HG02763 (cell line): ENCODE measurements at regions not wholly inside any gene's neighbourhood (a gene's known extent, or its start where the extent isn't known, plus 50 kb on each side); places are given as distances from the start of the nearest gene placed in this dataset.
"Not testable (repeated sequence)": the region's sequence is repeated elsewhere in the genome, so short reads cannot be mapped to it uniquely, and the experiment has no call there.

Experiments used
- ATAC-seq: cut with Tn5 transposase; IDR thresholded peaks from one replicate; pipeline ENCODE4 v1.9.1; 2021; ENCODE audit warnings: mild to moderate bottlenecking, moderate library complexity; ENCODE audit not compliant: unreplicated experiment

DNA sequence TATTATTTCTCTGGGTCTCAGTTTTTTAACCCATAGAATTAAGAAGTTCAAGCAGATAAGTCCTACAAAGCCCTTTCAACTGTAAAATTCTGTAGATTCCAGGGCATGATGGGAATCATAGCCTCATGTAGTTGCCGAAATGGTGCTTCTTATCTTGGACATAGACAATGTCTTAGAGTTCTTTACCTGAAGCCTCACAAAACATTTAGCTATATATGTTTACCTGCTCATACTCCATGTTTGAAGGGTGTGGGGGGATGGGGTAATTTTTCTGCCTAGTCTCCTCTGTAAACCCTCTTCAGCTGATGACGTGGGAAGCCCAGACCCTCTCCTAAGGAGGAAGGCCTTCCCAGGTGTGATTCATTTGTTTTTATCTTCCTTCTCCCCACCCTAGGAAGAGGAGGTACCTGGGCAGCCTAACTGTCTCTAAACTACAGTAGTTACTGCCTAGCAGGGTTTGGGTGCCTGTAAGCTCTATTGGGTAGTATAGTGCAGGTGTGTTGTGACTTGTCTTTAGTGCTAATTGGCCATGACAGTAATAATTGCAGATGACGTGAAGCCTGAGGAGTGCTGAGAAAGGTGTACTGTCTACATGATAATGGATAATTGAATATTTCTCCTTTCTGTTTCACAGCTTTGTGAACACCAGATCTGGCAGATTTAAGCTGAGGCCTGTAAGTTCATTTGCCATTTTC, 230.8 kb downstream of the TFAP2B start:
- ATAC-seq, result no peak

DNA sequence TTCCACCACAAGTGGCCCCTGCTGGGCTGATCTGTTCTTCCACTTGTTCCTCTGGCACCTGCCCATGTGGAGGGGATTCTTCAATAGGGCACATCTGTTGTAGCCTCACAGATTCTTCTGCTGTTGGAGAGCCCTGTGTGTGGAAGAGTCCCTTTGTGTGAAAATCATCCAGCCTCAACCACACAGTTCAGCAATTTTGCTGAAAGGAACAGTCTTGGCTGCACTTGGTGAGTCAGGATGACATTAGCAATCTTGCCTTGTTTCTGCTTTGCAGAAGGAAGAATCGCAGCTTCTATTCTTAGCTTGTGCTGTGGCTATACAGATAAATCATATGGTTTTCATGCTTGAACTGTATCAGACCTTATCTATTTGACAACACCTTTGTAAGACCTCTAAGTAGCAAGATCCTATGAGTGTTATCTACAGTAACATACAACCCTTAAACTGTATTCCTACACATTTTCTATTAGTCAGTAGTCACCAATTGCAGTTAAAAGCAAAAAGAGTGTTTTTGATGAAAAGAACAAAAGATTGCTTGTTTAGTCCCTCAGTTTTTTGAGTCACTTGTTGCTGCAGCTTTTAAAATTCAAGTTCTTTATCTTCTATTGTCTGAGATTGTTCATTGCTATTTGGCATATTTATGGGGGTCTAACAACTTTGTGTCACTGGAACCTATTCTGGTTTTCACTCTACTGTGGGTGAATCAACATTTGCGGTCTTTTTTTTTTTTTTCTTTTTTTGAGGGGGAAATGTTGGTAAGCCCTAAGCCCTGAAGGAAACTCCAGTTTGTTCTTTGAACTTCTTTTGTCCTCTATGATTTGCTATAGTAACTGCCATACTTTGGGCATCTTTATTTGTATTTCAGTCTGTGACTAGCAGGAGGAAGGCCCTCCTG, 231.6 kb downstream of the TFAP2B start:
- ATAC-seq, result no peak

DNA sequence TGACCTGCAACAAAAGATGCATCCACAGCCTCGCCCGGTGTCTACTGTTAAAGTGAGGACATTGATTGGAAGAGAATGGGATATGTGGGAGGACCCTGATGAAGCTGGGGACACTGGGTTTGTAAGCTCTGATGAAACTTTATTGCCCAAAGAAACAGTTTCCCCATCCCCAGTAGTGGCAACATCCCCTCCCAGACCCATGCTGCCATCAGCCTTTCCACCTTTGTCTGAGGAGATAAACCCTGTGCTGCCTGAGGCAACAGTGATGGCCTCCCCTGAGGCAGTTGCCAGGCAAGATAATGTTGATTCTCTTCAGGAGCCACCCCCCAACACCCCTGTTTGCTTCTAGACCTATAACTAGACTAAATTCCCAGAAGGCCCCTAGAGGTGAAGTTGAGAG, 234.0 kb downstream of the TFAP2B start:
- ATAC-seq, result not testable (repeated sequence)

DNA sequence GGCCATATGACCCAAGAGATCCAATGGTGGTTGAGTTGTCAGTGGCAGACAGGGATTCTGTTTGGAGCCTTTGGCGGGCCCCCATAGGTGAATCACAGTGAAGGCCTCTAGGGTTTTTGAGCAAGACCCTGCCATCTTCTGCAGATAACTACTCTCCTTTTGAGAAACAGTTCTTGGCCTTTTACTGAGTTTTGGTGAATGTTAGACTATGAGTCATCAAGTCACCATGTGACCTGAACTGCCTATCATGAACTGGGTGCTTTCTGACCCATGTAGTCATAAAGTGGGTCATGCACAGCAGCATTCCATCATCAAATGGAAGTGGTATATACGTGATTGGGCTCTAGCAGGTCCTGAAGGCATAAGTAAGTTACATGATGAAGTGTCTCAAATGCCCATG, 236.6 kb downstream of the TFAP2B start:
- not testable (repeated sequence) for ATAC-seq

DNA sequence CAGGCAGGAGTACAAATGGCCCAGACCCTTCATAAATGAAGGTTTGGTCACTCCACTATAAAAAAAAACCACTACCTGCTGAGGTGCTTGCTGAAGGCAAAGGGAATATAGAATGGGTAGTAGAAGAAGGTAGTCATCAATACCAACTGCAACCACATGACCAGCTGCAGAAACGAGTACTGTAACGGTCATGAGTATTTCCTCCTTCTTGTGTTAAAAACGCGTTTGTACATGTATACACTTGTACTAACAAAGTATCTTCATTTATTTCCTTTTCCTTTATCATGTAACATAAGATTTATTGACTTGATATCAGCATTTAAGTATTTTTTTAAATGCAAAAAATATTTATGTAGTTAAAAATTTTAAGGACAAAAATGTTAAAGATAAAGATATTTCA, 238.6 kb downstream of the TFAP2B start:
- ATAC-seq, result no peak

DNA sequence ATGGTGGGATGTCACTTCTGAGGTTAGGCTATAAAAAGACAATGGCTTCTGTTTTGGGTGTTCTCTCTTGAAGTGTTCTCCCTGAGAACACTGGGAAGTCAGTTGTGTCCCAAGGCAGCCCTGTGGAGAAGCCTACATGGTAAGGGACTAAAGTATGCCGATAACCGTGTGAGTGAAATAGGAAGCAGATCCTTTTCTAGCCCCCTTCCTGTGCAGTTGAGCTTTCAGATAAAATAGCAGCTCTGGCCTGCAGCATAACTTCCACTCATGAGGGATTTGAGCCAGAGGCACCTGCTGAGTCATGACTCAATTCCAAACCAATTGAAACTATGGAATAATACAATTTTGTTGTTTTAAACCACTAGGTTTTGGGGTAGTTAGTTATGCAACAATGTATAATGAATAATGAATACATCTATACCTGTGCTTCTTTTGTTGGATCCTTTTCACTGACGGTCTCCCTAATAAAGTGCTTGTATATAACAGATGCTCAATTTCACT, 241.6 kb downstream of the TFAP2B start:
- no peak for ATAC-seq

DNA sequence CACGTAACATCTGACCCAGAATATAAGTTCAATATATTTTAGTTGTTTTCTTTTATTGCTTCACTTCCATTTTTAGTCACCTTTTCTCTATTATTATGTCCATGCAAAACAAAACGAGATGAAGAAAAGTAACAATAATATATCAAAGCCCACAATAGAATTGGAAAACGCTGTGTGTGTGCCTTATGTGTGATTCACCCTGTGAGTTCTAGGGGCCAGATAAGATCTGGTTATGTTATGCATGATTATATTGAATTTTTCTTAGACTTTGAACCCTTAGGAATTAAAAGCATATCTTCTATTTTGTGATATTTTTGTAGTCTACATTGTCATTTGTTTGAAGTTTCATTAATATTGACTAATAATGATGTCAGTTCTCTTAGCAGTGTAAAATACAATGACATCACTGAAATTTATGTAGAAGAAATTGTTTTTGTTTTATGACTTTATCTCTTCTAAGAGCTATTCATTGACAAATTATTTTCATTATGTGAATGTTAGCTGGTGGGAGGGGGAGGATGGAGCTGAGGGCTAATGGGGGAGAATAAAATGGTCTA, 243.6 kb downstream of the TFAP2B start:
- no peak for ATAC-seq

DNA sequence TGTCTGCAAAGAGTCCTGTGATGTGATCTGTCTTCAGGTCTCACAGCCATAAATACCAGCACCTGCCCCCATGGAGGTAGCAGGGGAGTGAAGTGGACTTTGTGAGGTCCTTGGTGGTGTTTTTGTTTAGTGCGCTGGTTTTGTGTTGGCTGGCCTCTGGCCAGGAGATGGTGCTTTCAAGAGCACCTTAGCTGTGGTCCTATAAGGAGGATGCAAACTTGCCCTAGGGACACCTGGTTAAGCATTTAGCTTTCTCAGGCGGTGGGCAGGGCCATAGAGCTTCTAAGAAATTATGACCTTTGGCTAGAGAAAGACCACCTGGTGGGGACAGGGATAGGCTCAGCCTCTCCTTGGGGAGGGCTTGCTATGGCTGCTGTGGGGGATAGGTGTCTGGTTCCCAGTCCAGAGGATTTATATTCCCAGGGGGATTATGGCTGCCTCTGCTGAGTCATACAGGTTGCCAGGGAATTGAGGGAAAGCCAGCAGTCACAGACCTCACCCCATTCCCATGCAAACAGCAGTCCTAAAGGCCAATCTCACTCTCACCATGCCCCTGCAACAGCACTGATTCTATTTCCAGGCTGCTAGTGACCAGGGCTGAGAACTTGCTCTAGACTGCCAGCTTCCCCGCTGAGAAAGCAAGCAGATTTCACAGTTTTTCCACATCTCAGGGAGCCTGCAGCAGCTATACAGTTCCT, 259.3 kb downstream of the TFAP2B start:
- no peak for ATAC-seq

DNA sequence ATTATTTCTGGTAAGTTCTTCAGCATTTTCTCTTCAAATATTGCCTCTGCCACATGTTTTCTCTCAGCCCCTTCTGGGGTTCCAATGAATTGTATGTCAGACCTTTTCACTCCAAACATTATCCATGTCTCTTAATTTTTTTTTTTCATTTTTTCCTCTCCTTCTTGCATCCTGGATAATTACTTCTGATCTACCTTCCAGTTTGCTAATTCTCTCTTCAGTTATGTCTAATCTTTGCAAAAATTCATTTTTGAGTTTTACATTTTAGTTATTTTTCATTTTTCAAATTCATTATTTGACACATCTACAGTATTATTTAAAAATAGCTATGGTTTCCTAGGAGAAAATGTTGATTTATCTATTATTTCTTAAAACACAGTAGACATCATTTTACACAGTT, 271.7 kb downstream of the TFAP2B start:
- no peak for ATAC-seq

DNA sequence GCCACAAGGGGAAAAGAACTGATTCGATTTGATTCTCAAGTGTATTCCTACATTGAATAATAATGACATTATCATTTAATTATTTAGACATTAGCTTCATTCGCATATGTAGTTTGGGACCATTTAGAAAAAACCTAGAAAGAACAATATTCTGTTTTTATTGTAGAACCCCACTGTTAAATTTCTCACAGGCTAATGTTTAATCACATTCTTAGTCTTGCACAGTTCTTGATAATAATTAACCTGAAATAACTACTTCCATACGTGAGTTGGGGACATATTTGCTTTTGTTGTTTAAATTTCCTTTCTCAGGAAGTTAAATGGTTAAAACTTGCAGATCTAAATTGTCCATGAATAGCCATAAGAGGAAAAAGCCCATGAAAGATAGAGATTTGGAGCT, 275.2 kb downstream of the TFAP2B start:
- no peak for ATAC-seq

DNA sequence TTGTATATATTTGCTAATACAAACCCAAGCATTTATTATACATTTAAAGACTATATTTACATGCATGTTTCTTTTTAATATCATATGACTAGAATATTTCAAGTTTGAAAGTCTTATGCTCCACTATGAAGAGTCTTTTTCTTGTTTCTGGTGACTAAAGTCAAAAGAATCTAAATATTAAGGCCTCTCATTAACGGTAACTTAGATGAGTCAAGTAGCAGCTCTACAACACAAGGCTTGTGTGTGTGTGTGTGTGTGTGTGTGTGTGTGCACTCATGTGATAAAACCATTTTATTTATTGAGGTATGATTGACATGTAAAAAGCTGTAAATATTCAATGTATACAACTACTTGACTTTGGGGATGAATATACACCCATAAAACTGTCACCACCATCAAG, 275.6 kb downstream of the TFAP2B start:
- ATAC-seq, result no peak

DNA sequence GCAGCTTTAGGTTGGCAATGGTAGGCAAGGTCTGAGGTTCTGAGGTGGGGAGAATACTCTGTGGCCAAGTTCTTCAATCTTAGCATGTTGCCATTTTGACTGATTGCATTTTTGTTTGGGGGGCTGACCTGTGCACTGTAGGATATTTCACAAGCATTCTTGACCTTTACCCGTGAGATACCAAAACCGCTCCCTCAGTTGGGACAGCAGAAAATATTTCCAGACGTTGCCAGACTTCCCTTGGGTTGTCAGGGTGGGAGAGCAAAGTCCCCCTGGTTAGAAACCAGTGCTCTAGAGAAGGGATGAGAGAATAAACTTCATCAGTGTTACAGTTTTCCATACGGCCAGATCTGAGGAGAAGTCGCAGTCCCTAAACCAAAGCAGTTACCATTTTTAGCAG, 279.6 kb downstream of the TFAP2B start:
- ATAC-seq, result no peak

DNA sequence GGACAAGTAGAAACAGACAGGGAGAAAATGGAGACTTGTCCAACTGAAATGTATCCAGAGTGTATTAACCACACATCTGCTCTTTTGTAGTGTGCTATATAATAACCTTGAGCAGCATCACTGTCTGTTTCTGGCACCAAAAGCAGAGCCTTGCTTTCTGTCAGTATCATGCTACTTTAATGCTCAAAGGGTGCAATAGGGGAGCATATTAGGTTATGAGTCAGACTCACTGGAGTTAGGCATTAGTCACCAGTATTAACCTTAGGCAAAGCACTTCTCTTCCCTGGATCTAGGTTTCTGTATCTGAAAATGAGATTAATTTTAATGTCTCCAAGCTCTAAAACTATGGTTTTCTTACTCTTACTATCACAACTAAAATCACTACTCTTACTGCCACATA, 280.1 kb downstream of the TFAP2B start:
- ATAC-seq, result no peak

DNA sequence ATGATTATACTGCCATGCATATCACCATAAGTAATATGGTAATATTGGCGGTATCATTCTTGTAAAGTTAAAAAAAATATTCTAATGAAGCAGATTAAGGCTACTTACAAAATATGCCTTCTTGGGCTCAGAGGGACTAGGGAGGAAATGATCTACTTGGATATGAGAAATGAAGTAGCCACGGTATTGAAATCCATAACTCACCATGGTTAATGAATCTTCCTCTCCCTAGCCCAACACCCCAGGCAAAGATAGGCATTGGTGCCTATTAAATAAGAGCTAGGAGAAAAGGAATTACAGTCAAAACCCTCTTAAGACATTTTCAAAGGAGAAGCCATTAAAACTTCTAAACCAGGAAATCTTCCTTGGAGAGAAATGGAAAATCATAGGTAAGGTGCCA, 280.5 kb downstream of the TFAP2B start:
- ATAC-seq, result no peak

DNA sequence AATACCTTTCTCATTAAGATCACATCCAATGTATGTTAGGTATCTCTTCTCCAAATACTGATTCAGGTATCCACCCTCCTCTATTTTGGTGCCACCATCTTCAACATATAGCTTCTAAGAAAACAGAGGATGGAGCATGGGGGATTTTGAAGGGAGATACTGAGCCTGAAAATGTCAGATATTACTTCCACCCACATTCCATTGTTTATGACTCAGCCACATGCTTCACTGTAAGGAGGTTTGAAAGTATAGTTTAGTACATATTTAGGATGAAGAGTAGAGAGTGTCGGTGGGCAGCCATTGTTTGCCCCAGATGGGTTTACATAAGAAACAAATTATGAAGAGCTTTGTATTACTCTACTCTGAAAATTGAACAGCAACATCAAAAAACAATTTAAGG, 286.7 kb downstream of the TFAP2B start:
- no peak for ATAC-seq

DNA sequence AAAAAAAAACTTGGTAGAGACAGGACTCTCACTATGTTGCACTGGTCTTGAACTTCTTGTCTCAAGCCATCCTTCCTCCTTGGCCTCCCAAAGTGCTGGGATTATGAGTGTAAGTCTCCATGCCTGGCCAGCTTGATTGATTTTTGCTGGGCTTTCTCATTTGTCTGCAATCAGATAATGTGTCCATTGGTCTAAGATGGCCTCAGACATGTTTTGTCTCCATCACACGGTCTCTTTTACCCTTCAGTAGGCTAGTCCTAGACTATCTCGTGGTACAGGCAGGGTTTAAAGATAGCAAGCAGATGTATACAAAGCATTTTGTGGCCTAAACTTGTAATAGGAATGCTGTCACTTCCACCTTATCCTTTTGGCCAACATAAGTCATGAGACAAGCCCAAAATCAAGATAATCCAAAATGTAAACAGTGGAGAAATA, 289.1 kb downstream of the TFAP2B start:
- no peak for ATAC-seq

DNA sequence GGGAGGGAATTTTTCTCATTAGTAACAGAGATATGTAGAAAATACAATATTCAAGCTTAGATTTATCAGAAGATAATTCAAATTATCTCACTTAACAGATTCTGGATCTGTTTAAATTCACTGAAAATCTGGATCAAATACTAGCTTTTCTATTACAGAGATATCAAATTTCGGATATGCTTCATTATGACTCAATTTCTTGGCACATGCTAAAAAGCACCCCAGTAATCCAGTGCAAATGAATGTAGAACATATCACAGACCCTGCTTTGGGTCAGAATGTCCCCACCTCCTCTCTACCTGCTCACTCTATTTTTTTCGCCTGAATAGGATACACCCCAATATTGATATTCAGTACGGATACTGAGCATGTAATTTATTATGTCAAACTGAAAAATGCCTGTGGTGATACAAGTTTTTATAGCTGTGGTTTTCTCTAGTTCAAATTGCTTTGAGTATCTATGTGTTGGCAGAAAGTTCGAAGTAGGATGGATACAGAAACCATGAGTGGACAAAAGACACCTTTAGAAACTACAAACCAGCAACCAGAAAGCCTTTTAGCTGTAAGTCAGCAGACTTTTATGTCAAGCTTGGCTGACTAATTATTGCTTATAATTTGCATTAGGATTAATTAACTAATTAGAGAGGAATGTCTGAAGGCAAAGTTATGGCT, 290.0 kb downstream of the TFAP2B start:
- ATAC-seq, result no peak

DNA sequence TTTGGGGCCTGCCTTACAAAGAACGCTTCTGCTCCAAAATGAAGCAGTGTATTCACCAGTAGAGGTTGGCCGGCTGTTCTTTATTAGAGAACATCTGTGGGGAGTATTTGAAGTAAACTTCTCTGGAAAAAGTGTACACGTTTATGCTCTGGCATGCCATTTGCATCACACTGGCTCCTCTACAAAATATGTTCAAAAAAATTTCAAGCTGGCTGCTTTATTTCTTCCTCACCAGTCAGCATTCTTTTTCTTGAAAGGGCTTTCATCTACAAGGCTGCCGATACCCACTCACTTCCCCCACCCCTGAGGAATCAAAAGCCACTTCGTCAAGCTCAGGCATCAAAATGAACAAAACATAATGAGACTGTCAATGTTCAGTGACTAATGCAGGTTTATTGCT, 294.1 kb downstream of the TFAP2B start:
- ATAC-seq, result no peak

DNA sequence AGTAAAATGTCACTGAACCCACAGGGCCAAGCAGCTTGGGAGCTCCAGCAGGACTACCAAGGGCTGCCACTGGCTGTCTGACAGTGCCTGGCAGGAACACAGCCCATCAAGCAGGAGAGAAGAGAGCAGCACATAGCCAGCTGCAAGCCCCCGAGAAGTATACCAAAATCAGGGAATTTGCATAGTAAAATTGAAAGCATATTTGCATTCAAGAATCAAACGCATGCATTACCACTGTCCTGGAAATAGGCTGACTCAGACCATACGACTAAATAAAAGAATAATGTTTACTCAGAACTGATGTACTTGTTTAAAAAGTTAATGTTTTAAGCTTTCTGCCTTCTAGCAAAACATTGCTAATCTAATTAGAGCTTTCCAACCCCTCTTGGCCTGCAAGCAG, 298.1 kb downstream of the TFAP2B start:
- ATAC-seq, result no peak

DNA sequence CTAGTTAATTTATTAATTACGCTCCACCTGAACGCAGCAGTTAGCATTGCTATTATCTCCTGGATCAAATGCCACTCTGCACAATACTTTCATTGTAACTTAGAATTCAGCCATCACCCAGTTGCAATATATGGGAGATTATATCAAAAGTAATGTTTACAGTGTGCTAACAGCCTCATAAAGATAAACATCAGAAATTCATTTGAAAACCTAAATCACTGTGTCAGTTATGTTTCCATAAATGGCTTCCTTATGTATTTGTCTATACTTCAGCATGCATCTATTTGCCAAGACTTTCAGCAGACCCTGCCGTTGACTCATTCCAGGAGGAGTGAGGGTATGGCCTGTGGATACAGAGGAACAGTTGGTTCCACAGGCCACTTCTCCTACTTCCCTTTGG, 300.1 kb downstream of the TFAP2B start:
- no peak for ATAC-seq

DNA sequence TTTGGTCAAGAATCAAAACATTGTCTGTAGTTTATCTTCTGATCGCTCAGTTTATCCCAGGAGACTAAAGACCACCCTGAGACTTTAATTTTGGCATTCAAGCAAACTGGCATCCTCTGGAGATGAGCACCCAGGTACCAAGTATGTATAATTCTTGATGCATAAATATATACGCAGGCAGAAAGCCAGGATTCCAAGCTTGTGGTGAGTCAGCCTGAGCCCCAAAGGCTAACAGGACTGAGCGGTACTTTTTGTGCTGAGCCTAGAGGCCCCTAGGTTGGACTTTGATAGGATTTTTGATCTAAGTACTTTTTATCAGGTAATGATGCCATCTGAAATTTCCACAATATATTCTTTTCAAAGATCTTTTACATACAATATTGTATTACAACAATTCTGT, 301.3 kb downstream of the TFAP2B start:
- no peak for ATAC-seq
